ENCODE measurements at regions not wholly inside any gene's neighbourhood (a gene's known extent, or its start where the extent isn't known, plus 50 kb on each side); places are given as distances from the start of the nearest gene placed in this dataset.

DNA sequence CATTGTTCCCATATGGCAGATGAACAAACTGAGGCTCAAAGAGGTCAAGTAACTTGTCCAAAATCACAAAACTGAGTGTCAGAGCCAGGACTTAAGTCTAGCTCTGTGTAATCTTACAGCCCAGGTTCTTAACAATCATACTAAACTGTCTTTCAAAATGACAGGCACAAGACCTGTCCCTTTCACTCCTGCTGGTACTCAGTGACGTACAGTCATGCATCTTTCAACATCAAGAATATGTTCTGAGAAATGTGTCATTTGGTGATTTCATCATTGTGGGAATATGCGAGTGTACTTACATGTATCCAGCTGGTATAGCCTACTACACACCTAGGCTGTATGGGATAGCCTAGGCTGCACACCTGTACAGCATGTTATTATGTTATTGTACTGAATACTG lies 646.8 kb upstream of the WWC1 start:
- H3K4me3 ChIP-seq (ENCODE audit: low read length) = no peak overlapping the region
- DNase-seq (ENCODE audit: low read depth) = no peak
- TF ChIP-seq, protein P1, sequence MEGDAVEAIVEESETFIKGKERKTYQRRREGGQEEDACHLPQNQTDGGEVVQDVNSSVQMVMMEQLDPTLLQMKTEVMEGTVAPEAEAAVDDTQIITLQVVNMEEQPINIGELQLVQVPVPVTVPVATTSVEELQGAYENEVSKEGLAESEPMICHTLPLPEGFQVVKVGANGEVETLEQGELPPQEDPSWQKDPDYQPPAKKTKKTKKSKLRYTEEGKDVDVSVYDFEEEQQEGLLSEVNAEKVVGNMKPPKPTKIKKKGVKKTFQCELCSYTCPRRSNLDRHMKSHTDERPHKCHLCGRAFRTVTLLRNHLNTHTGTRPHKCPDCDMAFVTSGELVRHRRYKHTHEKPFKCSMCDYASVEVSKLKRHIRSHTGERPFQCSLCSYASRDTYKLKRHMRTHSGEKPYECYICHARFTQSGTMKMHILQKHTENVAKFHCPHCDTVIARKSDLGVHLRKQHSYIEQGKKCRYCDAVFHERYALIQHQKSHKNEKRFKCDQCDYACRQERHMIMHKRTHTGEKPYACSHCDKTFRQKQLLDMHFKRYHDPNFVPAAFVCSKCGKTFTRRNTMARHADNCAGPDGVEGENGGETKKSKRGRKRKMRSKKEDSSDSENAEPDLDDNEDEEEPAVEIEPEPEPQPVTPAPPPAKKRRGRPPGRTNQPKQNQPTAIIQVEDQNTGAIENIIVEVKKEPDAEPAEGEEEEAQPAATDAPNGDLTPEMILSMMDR (conservative IDR thresholded peaks at IDR 0.05; ENCODE audit: low read depth, low read length) = no peak

- DNase-seq (ENCODE audit: low read depth) = no peak
- TF ChIP-seq, protein P1 (conservative IDR thresholded peaks at IDR 0.05; ENCODE audit: low read depth, low read length) = no peak
- no peak overlapping the region for H3K4me3 ChIP-seq (ENCODE audit: low read length)
Measured at GRCh38 chr5:167649471-167649870, 642.0 kb upstream of the WWC1 start.

DNA sequence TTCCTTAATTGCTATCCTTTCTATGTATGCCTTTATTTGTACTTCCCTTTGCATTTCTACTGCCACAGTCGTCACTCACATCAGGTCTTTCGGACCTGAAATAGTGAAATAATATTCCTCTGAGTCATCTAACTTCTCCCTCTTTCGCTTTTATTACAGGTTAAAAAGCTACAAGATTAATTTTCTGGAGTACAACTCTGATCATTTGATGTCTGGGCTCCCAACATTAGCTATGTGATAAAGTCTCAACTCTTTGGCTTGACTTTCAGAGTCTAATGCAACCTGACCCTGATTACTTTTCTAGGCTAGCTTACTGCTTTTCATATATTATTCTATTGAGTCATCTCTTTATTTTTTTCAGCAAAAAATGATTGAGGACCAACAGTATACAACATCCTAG lies 638.8 kb upstream of the WWC1 start:
- TF ChIP-seq, protein P1 (conservative IDR thresholded peaks at IDR 0.05; ENCODE audit: low read depth, low read length) = no peak

GRCh38 chr5:167653645-167654106 lies 637.8 kb upstream of the WWC1 start:
- DNase-seq (ENCODE audit: low read depth) = no peak
- TF ChIP-seq, protein P1 (conservative IDR thresholded peaks at IDR 0.05; ENCODE audit: low read depth, low read length) = no peak
- H3K4me3 ChIP-seq (ENCODE audit: low read length) = no peak overlapping the region

More for the DNA sequence above, 638.8 kb upstream of the WWC1 start:
- H3K4me3 ChIP-seq (ENCODE audit: low read length) = no peak overlapping the region
- DNase-seq (ENCODE audit: low read depth) = peak; percentile 91

GRCh38 chr5:167657016-167657415 lies 634.4 kb upstream of the WWC1 start:
- H3K4me3 ChIP-seq (ENCODE audit: low read length) = no peak overlapping the region

DNA sequence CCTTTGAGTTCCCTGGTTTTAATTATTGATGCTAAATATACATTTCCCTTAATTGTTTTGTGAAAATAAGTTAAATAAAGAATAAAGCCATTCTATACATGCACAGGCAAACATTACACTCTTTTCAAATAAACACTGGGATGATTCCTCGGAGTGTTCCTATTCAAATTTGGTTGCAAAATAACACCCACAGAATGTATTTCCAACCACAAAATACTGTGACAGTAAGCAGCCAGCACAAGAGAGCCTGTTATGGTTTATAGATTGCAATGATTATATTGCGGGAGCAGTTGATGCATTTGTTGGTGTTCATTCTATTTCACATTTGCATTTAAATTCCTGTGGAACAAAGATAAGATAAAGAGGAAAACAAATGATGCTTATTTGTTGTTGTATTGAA lies 632.6 kb upstream of the WWC1 start:
- TF ChIP-seq, protein P1 (conservative IDR thresholded peaks at IDR 0.05; ENCODE audit: low read depth, low read length) = no peak
- H3K4me3 ChIP-seq (ENCODE audit: low read length) = no peak overlapping the region
- DNase-seq (ENCODE audit: low read depth) = no peak

More at GRCh38 chr5:167657016-167657415, 634.4 kb upstream of the WWC1 start:
- TF ChIP-seq, protein P1 (conservative IDR thresholded peaks at IDR 0.05; ENCODE audit: low read depth, low read length) = no peak
- no peak for DNase-seq (ENCODE audit: low read depth)

DNA sequence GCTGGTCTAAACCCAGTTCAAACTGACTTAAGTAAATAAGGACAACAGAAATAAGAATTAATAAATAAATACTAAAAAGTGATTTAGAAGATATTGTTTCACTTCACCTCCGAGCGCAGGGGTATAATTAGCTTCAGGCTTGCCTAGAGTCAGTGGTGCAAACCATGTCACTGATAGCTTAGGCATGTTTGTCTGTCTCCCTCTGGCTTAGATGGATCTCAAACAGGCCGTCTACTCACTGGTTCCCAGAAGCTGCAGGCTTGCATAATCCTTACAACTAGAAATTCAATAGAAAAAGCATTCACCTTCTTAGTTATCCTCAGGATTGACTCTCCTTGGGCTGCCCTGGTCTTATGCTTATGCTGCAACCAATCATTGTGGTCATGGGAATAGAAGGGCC lies 629.8 kb upstream of the WWC1 start:
- H3K4me3 ChIP-seq (ENCODE audit: low read length) = no peak overlapping the region
- TF ChIP-seq, protein P1 (conservative IDR thresholded peaks at IDR 0.05; ENCODE audit: low read depth, low read length) = no peak
- DNase-seq (ENCODE audit: low read depth) = no peak
